MM.1S (cell line): ENCODE measurements at regions not wholly inside any gene's neighbourhood (a gene's known extent, or its start where the extent isn't known, plus 50 kb on each side); places are given as distances from the start of the nearest gene placed in this dataset.

Source experiments
- DNase-seq: peaks from one replicate; pipeline ENCODE4 v3.0.0-alpha.2; 2015
- H2AFZ ChIP-seq: fragments of 300-600 bp; sonication (generic); 2 replicates; pipeline ENCODE4 v1.6.0; 2016; ENCODE audit warnings: antibody characterized with exemption, low read length
- H3F3A ChIP-seq: fragments of 300-600 bp; sonication (generic); 2 replicates; pipeline ENCODE4 v1.6.1; 2016; ENCODE audit warnings: mild to moderate bottlenecking, antibody characterized with exemption, low read length, moderate library complexity, mixed read lengths; ENCODE audit not compliant: insufficient read depth
- H3K27ac ChIP-seq: fragments of 300-600 bp; sonication (generic); 2 replicates; pipeline ENCODE4 v1.5.1; 2016; ENCODE audit warnings: mild to moderate bottlenecking, low read length
- H3K27me3 ChIP-seq: fragments of 300-600 bp; sonication (generic); replicated peaks from 2 replicates; pipeline ENCODE4 v1.6.0; 2016; ENCODE audit warnings: low read length; ENCODE audit not compliant: insufficient read depth
- H3K36me3 ChIP-seq: fragments of 300-600 bp; sonication (generic); replicated peaks from 2 replicates; pipeline ENCODE4 v1.6.1; 2016; ENCODE audit warnings: mild to moderate bottlenecking, low read length, mixed read lengths; ENCODE audit not compliant: insufficient read depth
- H3K4me1 ChIP-seq: fragments of 300-600 bp; sonication (generic); 2 replicates; pipeline ENCODE4 v1.6.1; 2016; ENCODE audit warnings: low read length, mixed read lengths
- H3K4me2 ChIP-seq: fragments of 300-600 bp; sonication (generic); 2 replicates; pipeline ENCODE4 v1.6.0; 2016; ENCODE audit warnings: low read depth, low read length
- H3K4me3 ChIP-seq: fragments of 300-600 bp; sonication (generic); 2 replicates; pipeline ENCODE4 v1.5.1; 2016; ENCODE audit warnings: low read length, mixed read lengths
- H3K79me2 ChIP-seq: fragments of 300-600 bp; sonication (generic); 2 replicates; pipeline ENCODE4 v1.6.1; 2016; ENCODE audit warnings: mixed run types, low read length, mixed read lengths
- H3K9ac ChIP-seq: fragments of 300-600 bp; sonication (generic); 2 replicates; pipeline ENCODE4 v1.6.1; 2016; ENCODE audit warnings: low read length, mixed read lengths
- H3K9me2 ChIP-seq: fragments of 300-600 bp; sonication (generic); replicated peaks from 2 replicates; pipeline ENCODE4 v1.6.1; 2016; ENCODE audit warnings: mild to moderate bottlenecking, low read length, mixed read lengths; ENCODE audit not compliant: insufficient read depth
- H3K9me3 ChIP-seq: fragments of 300-600 bp; sonication (generic); replicated peaks from 2 replicates; pipeline ENCODE4 v1.6.1; 2016; ENCODE audit warnings: mild to moderate bottlenecking, low read length, mixed read lengths; ENCODE audit not compliant: insufficient read depth
- H4K20me1 ChIP-seq: fragments of 300-600 bp; sonication (generic); 2 replicates; pipeline ENCODE4 v1.6.1; 2016; ENCODE audit warnings: mild to moderate bottlenecking, low read length, moderate library complexity, mixed read lengths; ENCODE audit not compliant: insufficient read depth
- CTCF ChIP-seq: fragments of 300-600 bp; sonication (generic); IDR thresholded peaks from 2 replicates; pipeline ENCODE4 v1.5.1; 2016; ENCODE audit warnings: antibody characterized with exemption, low read length, mixed read lengths
- EZH2 ChIP-seq: fragments of 300-600 bp; sonication (generic); optimal IDR thresholded peaks from 2 replicates; pipeline ENCODE3; 2017; ENCODE audit warnings: low read depth, mild to moderate bottlenecking, antibody characterized with exemption, low read length, mixed read lengths
- EZH2phosphoT487 ChIP-seq: fragments of 300-600 bp; sonication (generic); IDR thresholded peaks from 2 replicates; pipeline ENCODE4 v1.6.1; 2018; ENCODE audit warnings: antibody characterized with exemption, low read length

GRCh38 chr10:33036670-33037069 is 78.6 kb upstream of the ITGB1 start:
- H3K27ac ChIP-seq: no peak overlapping the region
- no peaks in the 10 kb centered on the region for H4K20me1 ChIP-seq

GRCh38 chr10:33035411-33035810 is 77.4 kb upstream of the ITGB1 start:
- Histone ChIP-seq H3K79me2 (no peaks in the 10 kb centered on the region), H2AFZ (no peak overlapping the region), H4K20me1 (no peaks in the 10 kb centered on the region), H3K36me3 (no peaks in the 10 kb centered on the region), H3K27ac (no peak overlapping the region), H3K9me3 (no peaks in the 10 kb centered on the region), H3K9ac (no peak overlapping the region), H3K4me3 (no peak overlapping the region), H3F3A (no peaks in the 10 kb centered on the region), H3K9me2 (no peaks in the 10 kb centered on the region), H3K27me3 (no peaks in the 10 kb centered on the region), H3K4me1 (no peaks in the 10 kb centered on the region), H3K4me2 (no peak overlapping the region)
- DNase-seq: no peak
- TF ChIP-seq EZH2phosphoT487: no peak
- TF ChIP-seq CTCF: no peak

More at GRCh38 chr10:33036670-33037069, 78.6 kb upstream of the ITGB1 start:
- Histone ChIP-seq H3K4me2 (no peak overlapping the region), H3K9ac (no peak overlapping the region), H3K27me3 (no peaks in the 10 kb centered on the region), H3K4me3 (no peak overlapping the region), H3F3A (no peaks in the 10 kb centered on the region), H3K36me3 (no peaks in the 10 kb centered on the region), H3K9me3 (no peaks in the 10 kb centered on the region), H3K9me2 (no peaks in the 10 kb centered on the region), H2AFZ (no peak overlapping the region), H3K79me2 (no peaks in the 10 kb centered on the region), H3K4me1 (no peaks in the 10 kb centered on the region)
- DNase-seq: no peak
- TF ChIP-seq EZH2phosphoT487: no peak
- TF ChIP-seq CTCF: no peak
- TF ChIP-seq EZH2: no peak

GRCh38 chr10:33034931-33035330 is 76.9 kb upstream of the ITGB1 start:
- H3K9ac ChIP-seq: no peak overlapping the region
- no peaks in the 10 kb centered on the region for H3F3A ChIP-seq
- no peak for DNase-seq
- H3K9me2 ChIP-seq: no peaks in the 10 kb centered on the region
- H3K27ac ChIP-seq: no peak overlapping the region
- no peaks in the 10 kb centered on the region for H3K4me1 ChIP-seq
- no peak overlapping the region for H3K4me3 ChIP-seq
- no peaks in the 10 kb centered on the region for H4K20me1 ChIP-seq
- no peaks in the 10 kb centered on the region for H3K79me2 ChIP-seq
- no peak overlapping the region for H3K4me2 ChIP-seq
- H3K9me3 ChIP-seq: no peaks in the 10 kb centered on the region
- TF ChIP-seq CTCF (no peak), EZH2 (no peak), EZH2phosphoT487 (no peak)
- H3K36me3 ChIP-seq: no peaks in the 10 kb centered on the region
- no peak overlapping the region for H2AFZ ChIP-seq
- H3K27me3 ChIP-seq: no peaks in the 10 kb centered on the region
